Nephron progenitor cell (in vitro differentiated cells): ENCODE measurements at regions not wholly inside any gene's neighbourhood (a gene's known extent, or its start where the extent isn't known, plus 50 kb on each side); places are given as distances from the start of the nearest gene placed in this dataset.

Experiments
- DNase-seq: peaks from one replicate; pipeline ENCODE4 v3.0.0; 2021
- H3K27ac Mint-ChIP-seq: 2 replicates; pipeline ENCODE4 v1.8.0; 2021; ENCODE audit warnings: mild to moderate bottlenecking, moderate library complexity, mixed read lengths
- H3K27me3 Mint-ChIP-seq: 2 replicates; pipeline ENCODE4 v1.8.0; 2021; ENCODE audit warnings: mild to moderate bottlenecking, low read depth, mixed read lengths; ENCODE audit not compliant: poor library complexity
- H3K36me3 Mint-ChIP-seq: 2 replicates; pipeline ENCODE4 v1.8.0; 2021; ENCODE audit warnings: low read depth, mixed read lengths
- H3K4me1 Mint-ChIP-seq: 2 replicates; pipeline ENCODE4 v1.8.0; 2021; ENCODE audit warnings: mixed read lengths
- H3K4me3 Mint-ChIP-seq: 2 replicates; pipeline ENCODE4 v1.8.0; 2021; ENCODE audit warnings: mild to moderate bottlenecking, moderate library complexity, mixed read lengths
- H3K9me3 Mint-ChIP-seq: 2 replicates; pipeline ENCODE4 v1.8.0; 2021; ENCODE audit warnings: mild to moderate bottlenecking, moderate library complexity, mixed read lengths
- TF ChIP-seq, protein P1 (sequence below): fragments of 200-600 bp; sonication (generic); IDR thresholded peaks from 2 replicates; pipeline ENCODE4 v1.5.0; 2021; ENCODE audit warnings: antibody characterized with exemption

DNA sequence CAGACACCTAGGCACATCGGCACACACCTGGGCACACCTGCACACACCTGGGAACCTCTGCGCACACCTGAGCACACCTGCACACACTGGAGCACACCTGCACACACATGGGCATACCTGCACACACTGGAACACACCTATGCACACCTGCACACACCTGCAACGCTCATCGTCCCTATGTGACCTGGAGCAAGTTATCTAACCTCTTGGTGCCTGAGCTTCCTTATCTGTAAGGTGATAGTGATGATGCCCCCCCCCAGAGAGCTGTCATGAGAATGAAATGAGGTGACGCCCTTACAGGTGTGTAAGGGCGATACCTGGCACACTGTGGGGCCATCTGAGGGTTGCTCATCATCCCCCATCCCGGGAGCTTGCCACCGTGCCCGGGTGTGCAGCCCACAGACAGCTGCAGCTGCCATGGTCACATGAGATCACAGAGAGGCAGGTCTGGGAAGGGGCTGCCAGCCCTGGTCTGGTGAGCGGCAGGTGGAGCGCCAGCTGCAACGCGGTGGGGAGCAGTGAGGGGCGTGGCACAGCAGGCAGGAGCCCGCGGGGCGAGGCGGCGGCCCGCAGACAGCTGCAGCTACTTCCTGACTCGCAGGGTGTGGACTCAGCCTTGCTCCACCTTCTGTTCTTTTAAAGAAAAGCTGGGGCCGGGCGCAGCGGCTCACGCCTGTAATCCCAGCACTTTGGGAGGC lies 59.9 kb upstream of the FBRSL1 start:
- no peak overlapping the region for H3K4me3 Mint-ChIP-seq
- H3K27me3 Mint-ChIP-seq = peaks cover 65% of the 10 kb centered on the region
- H3K9me3 Mint-ChIP-seq = peaks cover 19% of the 10 kb centered on the region
- H3K4me1 Mint-ChIP-seq = peaks cover 65% of the 10 kb centered on the region
- DNase-seq = peak; percentile 46
- TF ChIP-seq, protein P1, sequence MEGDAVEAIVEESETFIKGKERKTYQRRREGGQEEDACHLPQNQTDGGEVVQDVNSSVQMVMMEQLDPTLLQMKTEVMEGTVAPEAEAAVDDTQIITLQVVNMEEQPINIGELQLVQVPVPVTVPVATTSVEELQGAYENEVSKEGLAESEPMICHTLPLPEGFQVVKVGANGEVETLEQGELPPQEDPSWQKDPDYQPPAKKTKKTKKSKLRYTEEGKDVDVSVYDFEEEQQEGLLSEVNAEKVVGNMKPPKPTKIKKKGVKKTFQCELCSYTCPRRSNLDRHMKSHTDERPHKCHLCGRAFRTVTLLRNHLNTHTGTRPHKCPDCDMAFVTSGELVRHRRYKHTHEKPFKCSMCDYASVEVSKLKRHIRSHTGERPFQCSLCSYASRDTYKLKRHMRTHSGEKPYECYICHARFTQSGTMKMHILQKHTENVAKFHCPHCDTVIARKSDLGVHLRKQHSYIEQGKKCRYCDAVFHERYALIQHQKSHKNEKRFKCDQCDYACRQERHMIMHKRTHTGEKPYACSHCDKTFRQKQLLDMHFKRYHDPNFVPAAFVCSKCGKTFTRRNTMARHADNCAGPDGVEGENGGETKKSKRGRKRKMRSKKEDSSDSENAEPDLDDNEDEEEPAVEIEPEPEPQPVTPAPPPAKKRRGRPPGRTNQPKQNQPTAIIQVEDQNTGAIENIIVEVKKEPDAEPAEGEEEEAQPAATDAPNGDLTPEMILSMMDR = no peak
- H3K27ac Mint-ChIP-seq = no peak overlapping the region
- H3K36me3 Mint-ChIP-seq = no peaks in the 10 kb centered on the region

DNA sequence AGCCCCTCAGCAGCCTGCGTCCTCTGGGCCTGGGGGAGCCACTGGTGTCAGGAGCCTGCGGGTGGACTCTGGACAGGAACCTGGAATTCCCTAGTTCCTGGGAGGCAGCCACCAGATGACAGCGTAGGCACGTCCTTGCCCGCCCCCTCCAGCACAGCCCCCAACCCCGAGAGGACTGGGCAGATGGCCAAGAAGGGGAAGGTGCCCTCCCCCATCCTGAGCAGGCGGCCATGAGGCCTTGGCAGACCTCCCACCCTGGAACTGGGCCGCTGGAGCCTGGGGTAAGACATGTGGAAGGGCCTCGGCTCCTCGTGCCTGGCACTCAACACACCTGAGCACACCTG lies 60.4 kb upstream of the FBRSL1 start:
- Mint-ChIP-seq H3K27me3 (peaks cover 64% of the 10 kb centered on the region), H3K27ac (no peak overlapping the region), H3K4me3 (no peak overlapping the region), H3K4me1 (peaks cover 65% of the 10 kb centered on the region), H3K36me3 (no peaks in the 10 kb centered on the region), H3K9me3 (peaks cover 18% of the 10 kb centered on the region)
- DNase-seq = no peak
- TF ChIP-seq, protein P1 = no peak

DNA sequence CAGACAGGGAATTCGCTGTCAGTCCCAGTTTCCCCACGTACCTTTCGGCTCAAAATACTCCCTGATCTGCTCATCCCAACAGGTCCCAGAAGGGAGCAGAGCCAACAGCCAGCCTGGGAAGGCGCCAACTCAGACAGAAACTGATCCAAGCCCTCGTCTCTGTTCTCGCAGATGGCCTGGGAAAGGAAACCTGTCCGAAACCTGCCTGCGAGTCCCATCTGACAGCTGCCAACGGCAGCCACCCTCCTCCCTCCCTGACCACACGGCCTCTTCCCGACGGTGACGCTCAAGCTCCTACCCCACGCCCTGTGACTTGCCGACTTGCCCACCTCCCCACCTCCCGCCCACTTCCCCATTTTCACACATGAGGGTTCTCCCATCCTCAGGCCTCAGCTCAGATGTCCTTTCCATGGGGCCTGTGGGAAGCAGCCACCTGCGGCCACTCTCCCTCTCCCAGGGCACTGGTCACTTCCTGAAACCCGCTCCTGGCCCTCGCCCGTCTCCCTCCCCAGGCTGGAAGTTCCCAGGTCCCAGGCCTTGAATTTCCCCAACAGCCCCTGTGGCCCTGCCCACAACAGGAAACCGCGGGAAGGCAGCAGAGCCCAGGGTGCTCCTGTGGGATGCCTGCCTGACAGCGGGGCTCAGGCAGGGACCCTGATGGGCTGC lies 60.9 kb upstream of the FBRSL1 start:
- Mint-ChIP-seq H3K4me3 (no peak overlapping the region), H3K36me3 (no peaks in the 10 kb centered on the region), H3K27ac (no peak overlapping the region), H3K9me3 (peaks cover 21% of the 10 kb centered on the region), H3K27me3 (peaks cover 68% of the 10 kb centered on the region), H3K4me1 (peaks cover 68% of the 10 kb centered on the region)
- DNase-seq = no peak
- TF ChIP-seq, protein P1 = no peak

DNA sequence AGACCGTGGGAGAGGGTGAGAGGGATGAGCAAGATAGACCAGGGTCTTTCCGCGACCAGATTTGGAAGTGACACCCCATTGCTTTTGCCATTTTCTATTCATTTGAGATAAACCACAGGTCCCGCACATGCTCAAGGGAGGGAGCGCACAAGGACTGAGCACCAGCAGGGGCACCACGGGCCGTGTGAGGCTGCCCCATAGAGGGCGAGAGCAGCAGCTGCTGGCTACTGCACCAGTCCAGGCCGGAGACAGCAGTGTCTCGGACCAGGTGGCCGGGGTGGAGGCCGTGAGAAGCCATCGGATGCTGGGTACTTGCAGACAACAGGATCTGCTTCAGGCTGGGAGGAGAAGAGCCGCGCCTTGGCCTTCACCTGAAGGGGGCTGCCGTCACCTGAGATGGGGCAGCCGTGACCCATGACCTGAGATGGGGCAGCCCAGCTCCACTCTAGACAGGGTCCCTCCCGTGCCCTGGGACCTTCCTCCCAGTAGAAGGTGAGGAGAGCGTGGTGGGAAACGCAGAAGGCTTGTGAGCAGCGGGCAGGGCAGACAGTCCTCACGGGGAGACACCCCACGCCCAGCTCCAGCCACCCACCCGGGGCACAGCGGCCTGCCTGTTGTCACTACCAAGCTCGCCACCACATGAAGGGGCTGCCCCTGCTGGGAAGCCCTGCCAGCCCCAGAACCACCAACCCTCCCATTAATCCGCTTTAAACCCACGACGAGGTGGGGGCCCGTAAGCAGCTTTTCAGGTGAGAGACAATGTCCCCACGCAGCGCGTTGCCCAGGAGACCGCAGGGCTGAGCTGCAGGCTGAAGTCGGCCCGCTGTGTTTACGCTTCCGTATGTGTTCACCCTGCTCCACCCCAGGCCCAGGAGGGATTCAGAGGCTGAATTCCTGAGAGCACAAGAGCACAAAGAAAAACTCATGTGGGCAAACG lies 61.7 kb upstream of the FBRSL1 start:
- peaks cover 71% of the 10 kb centered on the region for H3K4me1 Mint-ChIP-seq
- no peaks in the 10 kb centered on the region for H3K36me3 Mint-ChIP-seq
- H3K9me3 Mint-ChIP-seq = peaks cover 22% of the 10 kb centered on the region
- DNase-seq = no peak
- no peak overlapping the region for H3K4me3 Mint-ChIP-seq
- H3K27ac Mint-ChIP-seq = no peak overlapping the region
- TF ChIP-seq, protein P1 = no peak
- peaks cover 68% of the 10 kb centered on the region for H3K27me3 Mint-ChIP-seq

DNA sequence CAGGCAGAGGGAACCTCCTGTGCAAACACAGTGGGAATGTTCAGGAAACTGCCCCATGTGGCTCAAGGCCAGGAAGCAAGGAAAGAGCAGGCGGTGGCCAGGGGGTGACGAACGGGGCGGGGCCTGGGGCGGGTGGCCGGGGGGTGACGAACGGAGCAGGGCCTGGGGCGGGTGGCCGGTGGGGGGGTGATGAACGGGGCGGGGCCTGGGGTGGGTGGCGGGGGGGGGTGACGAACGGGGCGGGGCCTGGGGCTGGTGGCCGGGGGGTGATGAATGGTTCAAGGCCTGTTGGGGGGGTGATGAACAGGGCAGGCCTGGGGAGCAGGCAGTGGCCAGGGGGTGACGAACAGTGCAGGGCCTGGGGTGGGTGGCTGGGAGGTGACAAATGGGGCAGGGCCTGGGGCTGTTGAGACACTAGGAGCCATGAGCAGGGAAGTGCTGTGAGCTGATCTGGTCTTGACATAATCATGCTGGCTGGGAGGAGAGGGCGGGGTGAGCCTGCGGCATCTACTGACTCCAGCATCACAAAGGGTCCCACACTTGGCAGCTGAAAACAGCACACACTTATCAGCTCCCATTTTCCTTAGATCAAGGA lies 62.7 kb upstream of the FBRSL1 start:
- Mint-ChIP-seq H3K4me3 (no peak overlapping the region), H3K27ac (no peak overlapping the region), H3K4me1 (peaks cover 75% of the 10 kb centered on the region), H3K9me3 (peaks cover 22% of the 10 kb centered on the region), H3K27me3 (peaks cover 69% of the 10 kb centered on the region), H3K36me3 (no peaks in the 10 kb centered on the region)
- DNase-seq = no peak
- TF ChIP-seq, protein P1 = no peak
